GM21515 (cell line): ENCODE measurements at regions not wholly inside any gene's neighbourhood (a gene's known extent, or its start where the extent isn't known, plus 50 kb on each side); places are given as distances from the start of the nearest gene placed in this dataset.

Source experiments
- ATAC-seq: cut with Tn5 transposase; IDR thresholded peaks from one replicate; pipeline ENCODE4 v1.9.1; 2021; ENCODE audit not compliant: unreplicated experiment

- ATAC-seq, result no peak
Measured at GRCh38 chr5:147162740-147163139, 72.1 kb upstream of the STK32A start.

- ATAC-seq, result no peak
Measured at GRCh38 chr5:147167529-147167928, 67.3 kb upstream of the STK32A start.

- ATAC-seq, result no peak
Measured at GRCh38 chr5:147168578-147169327, 66.1 kb upstream of the STK32A start.

GRCh38 chr5:147169399-147169798 is 65.4 kb upstream of the STK32A start:
- ATAC-seq, result no peak

GRCh38 chr5:147169901-147170300 is 64.9 kb upstream of the STK32A start:
- no peak for ATAC-seq

- peak; percentile 59 for ATAC-seq
Measured at GRCh38 chr5:147170603-147171002, 64.2 kb upstream of the STK32A start.

- no peak for ATAC-seq
Measured at GRCh38 chr5:147174671-147175265, 60.1 kb upstream of the STK32A start.

- no peak for ATAC-seq
Measured at GRCh38 chr5:147175516-147176097, 59.2 kb upstream of the STK32A start.

GRCh38 chr5:147176422-147176821 is 58.4 kb upstream of the STK32A start:
- ATAC-seq, result no peak

- ATAC-seq, result no peak
Measured at GRCh38 chr5:147177125-147177840, 57.5 kb upstream of the STK32A start.

GRCh38 chr5:147179562-147180147 is 55.2 kb upstream of the STK32A start:
- no peak for ATAC-seq

- ATAC-seq, result no peak
Measured at GRCh38 chr5:147180751-147181150, 54.1 kb upstream of the STK32A start.
